ENCODE measurements at regions not wholly inside any gene's neighbourhood (a gene's known extent, or its start where the extent isn't known, plus 50 kb on each side); places are given as distances from the start of the nearest gene placed in this dataset.

GRCh38 chr16:52834736-52835465 lies 217.8 kb downstream of the CHD9NB start:
- Histone ChIP-seq H3K27me3 (ENCODE audit: insufficient read depth, low read length) (no peaks in the 10 kb centered on the region), H4K20me1 (ENCODE audit: insufficient read depth, low read length) (no peaks in the 10 kb centered on the region), H3K27ac (ENCODE audit: low read depth, low read length, poor library complexity, severe bottlenecking) (no peak overlapping the region), H3K9me3 (ENCODE audit: low read length) (no peaks in the 10 kb centered on the region), H3F3A (ENCODE audit: insufficient read depth, low read length) (no peaks in the 10 kb centered on the region), H3K4me2 (ENCODE audit: low read length) (no peak overlapping the region), H3K4me3 (ENCODE audit: low read depth, low read length, poor library complexity, severe bottlenecking) (no peak overlapping the region), H3K9me2 (ENCODE audit: low read depth, low read length) (no peaks in the 10 kb centered on the region), H3K79me2 (ENCODE audit: insufficient read depth, low read length) (no peaks in the 10 kb centered on the region), H2AFZ (ENCODE audit: low read length) (no peak overlapping the region), H3K9ac (ENCODE audit: low read length) (no peak overlapping the region), H3K4me1 (ENCODE audit: insufficient read depth, low read length, severe bottlenecking) (no peaks in the 10 kb centered on the region), H3K36me3 (ENCODE audit: insufficient read depth, low read length) (no peaks in the 10 kb centered on the region)
- TF ChIP-seq CTCF (IDR thresholded peaks at IDR 0.05; ENCODE audit: low read length) (no peak), EZH2 (IDR thresholded peaks at IDR 0.05; ENCODE audit: borderline replicate concordance, low read length) (no peak)

GRCh38 chr16:52832771-52833170 lies 219.9 kb downstream of the CHD9NB start:
- Histone ChIP-seq H3K36me3 (ENCODE audit: insufficient read depth, low read length) (no peaks in the 10 kb centered on the region), H3K4me1 (ENCODE audit: insufficient read depth, low read length, severe bottlenecking) (no peaks in the 10 kb centered on the region), H3K27ac (ENCODE audit: low read depth, low read length, poor library complexity, severe bottlenecking) (no peak overlapping the region), H3K9me2 (ENCODE audit: low read depth, low read length) (no peaks in the 10 kb centered on the region), H3K79me2 (ENCODE audit: insufficient read depth, low read length) (no peaks in the 10 kb centered on the region), H3K4me2 (ENCODE audit: low read length) (no peak overlapping the region), H4K20me1 (ENCODE audit: insufficient read depth, low read length) (no peaks in the 10 kb centered on the region), H3K27me3 (ENCODE audit: insufficient read depth, low read length) (no peaks in the 10 kb centered on the region), H3K9ac (ENCODE audit: low read length) (no peak overlapping the region), H3K4me3 (ENCODE audit: low read depth, low read length, poor library complexity, severe bottlenecking) (no peak overlapping the region), H2AFZ (ENCODE audit: low read length) (no peak overlapping the region), H3F3A (ENCODE audit: insufficient read depth, low read length) (no peaks in the 10 kb centered on the region), H3K9me3 (ENCODE audit: low read length) (no peaks in the 10 kb centered on the region)
- TF ChIP-seq EZH2 (IDR thresholded peaks at IDR 0.05; ENCODE audit: borderline replicate concordance, low read length): no peak
- no peak for TF ChIP-seq CTCF (IDR thresholded peaks at IDR 0.05; ENCODE audit: low read length)

GRCh38 chr16:52827456-52827855 lies 225.2 kb downstream of the CHD9NB start:
- Histone ChIP-seq H3K9me3 (ENCODE audit: low read length) (no peaks in the 10 kb centered on the region), H2AFZ (ENCODE audit: low read length) (no peak overlapping the region), H3F3A (ENCODE audit: insufficient read depth, low read length) (no peaks in the 10 kb centered on the region), H3K9me2 (ENCODE audit: low read depth, low read length) (no peaks in the 10 kb centered on the region), H4K20me1 (ENCODE audit: insufficient read depth, low read length) (no peaks in the 10 kb centered on the region), H3K4me1 (ENCODE audit: insufficient read depth, low read length, severe bottlenecking) (no peaks in the 10 kb centered on the region), H3K4me3 (ENCODE audit: low read depth, low read length, poor library complexity, severe bottlenecking) (no peak overlapping the region), H3K27ac (ENCODE audit: low read depth, low read length, poor library complexity, severe bottlenecking) (no peak overlapping the region), H3K9ac (ENCODE audit: low read length) (no peak overlapping the region), H3K36me3 (ENCODE audit: insufficient read depth, low read length) (no peaks in the 10 kb centered on the region), H3K4me2 (ENCODE audit: low read length) (no peak overlapping the region), H3K79me2 (ENCODE audit: insufficient read depth, low read length) (no peaks in the 10 kb centered on the region), H3K27me3 (ENCODE audit: insufficient read depth, low read length) (no peaks in the 10 kb centered on the region)
- TF ChIP-seq EZH2 (IDR thresholded peaks at IDR 0.05; ENCODE audit: borderline replicate concordance, low read length) (no peak), CTCF (IDR thresholded peaks at IDR 0.05; ENCODE audit: low read length) (no peak)

Data from OCI-LY1 (cell line).